Activated CD8-positive, alpha-beta T cell treated with anti-CD3 and anti-CD28 coated beads for 36 hours (primary cell): ENCODE measurements at regions not wholly inside any gene's neighbourhood (a gene's known extent, or its start where the extent isn't known, plus 50 kb on each side); places are given as distances from the start of the nearest gene placed in this dataset.

ENCODE experiments used
- ATAC-seq: fragments of 200-7000 bp; cut with Tn5 transposase; one replicate; pipeline ENCODE4 v1.10.0; 2021; ENCODE audit warnings: mild to moderate bottlenecking, moderate library complexity
- CTCF ChIA-PET: fragments of 350-600 bp; sonication (Branson Sonifier 250); formaldehyde crosslinking; loops from one replicate; lab custom pipeline; 2021; ENCODE audit warnings: antibody characterized with exemption; lab: Charles Lee
- POLR2A ChIA-PET: fragments of 350-600 bp; sonication (Branson Sonifier 250); formaldehyde crosslinking; loops from one replicate; lab custom pipeline; 2021; ENCODE audit warnings: antibody characterized with exemption; lab: Charles Lee
- DNase-seq: peaks from one replicate; pipeline ENCODE4 v3.0.0-alpha.2; 2020
- H3K27ac Mint-ChIP-seq: one replicate; pipeline ENCODE4 v1.8.0; 2021; ENCODE audit warnings: mild to moderate bottlenecking, mixed read lengths
- H3K27me3 Mint-ChIP-seq: one replicate; pipeline ENCODE4 v1.8.0; 2021; ENCODE audit warnings: mixed read lengths
- H3K36me3 Mint-ChIP-seq: one replicate; pipeline ENCODE4 v1.8.0; 2021; ENCODE audit warnings: low read depth, mixed read lengths
- H3K4me1 Mint-ChIP-seq: one replicate; pipeline ENCODE4 v1.8.0; 2021; ENCODE audit warnings: low read depth, mixed read lengths
- H3K4me3 Mint-ChIP-seq: one replicate; pipeline ENCODE4 v1.8.0; 2021; ENCODE audit warnings: mild to moderate bottlenecking, moderate library complexity, mixed read lengths
- H3K9me3 Mint-ChIP-seq: one replicate; pipeline ENCODE4 v1.8.0; 2021; ENCODE audit warnings: mixed read lengths
- intact Hi-C: fragments of 100-400 bp; cut with micrococcal nuclease; formaldehyde crosslinking; loops from one replicate; pipeline ENCODE4 v1.10.0; 2022
- TF ChIP-seq, protein P1 (sequence below): fragments of 200-600 bp; IDR thresholded peaks from one replicate; pipeline ENCODE4 v1.8.0; 2022; ENCODE audit warnings: antibody characterized with exemption, mild to moderate bottlenecking

DNA sequence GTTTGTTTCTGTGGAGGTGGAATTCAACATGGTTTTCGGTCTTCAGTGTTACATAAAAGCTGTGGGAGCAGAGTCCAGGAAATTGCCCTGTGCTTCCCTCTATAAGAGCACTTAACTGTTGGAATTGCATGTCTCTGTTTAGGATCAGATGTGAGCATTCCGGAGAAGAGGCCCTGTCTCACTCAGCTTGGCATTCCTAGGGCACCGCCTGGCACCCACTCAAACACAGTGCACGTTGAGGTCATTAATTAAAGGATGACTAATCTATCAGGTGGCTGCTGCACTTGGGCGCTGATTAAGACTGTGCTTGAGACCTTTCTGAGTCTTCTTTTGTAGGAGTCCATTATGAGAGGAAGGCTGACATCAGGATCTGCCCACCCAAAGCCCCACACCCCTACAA is 82.8 kb upstream of the VIPR2 start:
- no peak for ATAC-seq
- no peaks in the 10 kb centered on the region for H3K9me3 Mint-ChIP-seq
- no peak for DNase-seq
- CTCF ChIA-PET, result no interaction called here
- POLR2A ChIA-PET, result no interaction called here
- no peak overlapping the region for H3K27ac Mint-ChIP-seq
- no peaks in the 10 kb centered on the region for H3K36me3 Mint-ChIP-seq
- no peak overlapping the region for H3K4me3 Mint-ChIP-seq
- intact Hi-C loops, result no loop called here
- TF ChIP-seq, protein P1, sequence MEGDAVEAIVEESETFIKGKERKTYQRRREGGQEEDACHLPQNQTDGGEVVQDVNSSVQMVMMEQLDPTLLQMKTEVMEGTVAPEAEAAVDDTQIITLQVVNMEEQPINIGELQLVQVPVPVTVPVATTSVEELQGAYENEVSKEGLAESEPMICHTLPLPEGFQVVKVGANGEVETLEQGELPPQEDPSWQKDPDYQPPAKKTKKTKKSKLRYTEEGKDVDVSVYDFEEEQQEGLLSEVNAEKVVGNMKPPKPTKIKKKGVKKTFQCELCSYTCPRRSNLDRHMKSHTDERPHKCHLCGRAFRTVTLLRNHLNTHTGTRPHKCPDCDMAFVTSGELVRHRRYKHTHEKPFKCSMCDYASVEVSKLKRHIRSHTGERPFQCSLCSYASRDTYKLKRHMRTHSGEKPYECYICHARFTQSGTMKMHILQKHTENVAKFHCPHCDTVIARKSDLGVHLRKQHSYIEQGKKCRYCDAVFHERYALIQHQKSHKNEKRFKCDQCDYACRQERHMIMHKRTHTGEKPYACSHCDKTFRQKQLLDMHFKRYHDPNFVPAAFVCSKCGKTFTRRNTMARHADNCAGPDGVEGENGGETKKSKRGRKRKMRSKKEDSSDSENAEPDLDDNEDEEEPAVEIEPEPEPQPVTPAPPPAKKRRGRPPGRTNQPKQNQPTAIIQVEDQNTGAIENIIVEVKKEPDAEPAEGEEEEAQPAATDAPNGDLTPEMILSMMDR, result no peak
- peaks cover 2% of the 10 kb centered on the region for H3K27me3 Mint-ChIP-seq
- no peaks in the 10 kb centered on the region for H3K4me1 Mint-ChIP-seq

- H3K4me1 Mint-ChIP-seq, result no peaks in the 10 kb centered on the region
- no peak overlapping the region for H3K27ac Mint-ChIP-seq
- no peaks in the 10 kb centered on the region for H3K9me3 Mint-ChIP-seq
- no peak for ATAC-seq
- H3K4me3 Mint-ChIP-seq, result no peak overlapping the region
- TF ChIP-seq, protein P1, result no peak
- H3K27me3 Mint-ChIP-seq, result peaks cover 2% of the 10 kb centered on the region
- intact Hi-C loops, result no loop called here
- no peak for DNase-seq
- ChIA-PET CTCF (no interaction called here), POLR2A (no interaction called here)
- H3K36me3 Mint-ChIP-seq, result no peaks in the 10 kb centered on the region
Observed at GRCh38 chr7:159226011-159226702, 81.5 kb upstream of the VIPR2 start.

- Mint-ChIP-seq H3K27me3 (no peaks in the 10 kb centered on the region), H3K9me3 (no peaks in the 10 kb centered on the region), H3K4me1 (no peaks in the 10 kb centered on the region), H3K36me3 (no peaks in the 10 kb centered on the region), H3K4me3 (no peak overlapping the region), H3K27ac (no peak overlapping the region)
- POLR2A ChIA-PET, result no interaction called here
- TF ChIP-seq, protein P1, result no peak
- intact Hi-C loops, result no loop called here
- DNase-seq, result no peak
- no peak for ATAC-seq
- CTCF ChIA-PET, result no interaction called here
Observed at GRCh38 chr7:159218607-159219006, 73.9 kb upstream of the VIPR2 start.

DNA sequence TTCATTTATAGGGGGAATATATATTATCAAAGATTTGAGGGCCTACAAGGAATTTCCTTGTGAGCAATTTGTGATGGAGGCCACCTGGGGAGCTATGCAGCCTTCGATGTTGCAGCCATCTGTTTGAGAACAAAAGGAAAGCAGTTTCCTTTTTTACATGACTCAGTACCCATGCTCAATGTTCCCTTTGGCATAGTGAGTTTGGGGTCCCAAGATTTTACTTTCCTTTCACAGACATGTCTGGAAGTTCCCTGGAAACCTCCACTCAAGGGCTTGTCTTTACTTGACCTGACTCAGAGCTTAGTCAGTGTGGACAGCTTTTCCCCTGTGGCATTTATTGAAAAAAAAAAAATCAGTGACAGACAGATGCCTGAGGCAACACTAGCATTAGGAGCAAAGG is 73.5 kb upstream of the VIPR2 start:
- intact Hi-C loops, result no loop called here
- no peak for ATAC-seq
- Mint-ChIP-seq H3K36me3 (no peaks in the 10 kb centered on the region), H3K4me3 (no peak overlapping the region), H3K27me3 (no peaks in the 10 kb centered on the region), H3K4me1 (no peaks in the 10 kb centered on the region), H3K9me3 (no peaks in the 10 kb centered on the region), H3K27ac (no peak overlapping the region)
- no peak for DNase-seq
- TF ChIP-seq, protein P1, result no peak
- POLR2A ChIA-PET, result no interaction called here
- CTCF ChIA-PET, result no interaction called here

GRCh38 chr7:159215076-159215475 is 70.4 kb upstream of the VIPR2 start:
- intact Hi-C loops, result no loop called here

More at GRCh38 chr7:159215076-159215475, 70.4 kb upstream of the VIPR2 start:
- Mint-ChIP-seq H3K36me3 (no peaks in the 10 kb centered on the region), H3K4me3 (no peak overlapping the region), H3K9me3 (no peaks in the 10 kb centered on the region), H3K4me1 (peaks cover 2% of the 10 kb centered on the region), H3K27ac (no peak overlapping the region), H3K27me3 (no peaks in the 10 kb centered on the region)
- ChIA-PET POLR2A (no interaction called here), CTCF (no interaction called here)
- TF ChIP-seq, protein P1, result no peak
- DNase-seq (no peak), ATAC-seq (no peak)
